K562 (cell line): ENCODE measurements at regions not wholly inside any gene's neighbourhood (a gene's known extent, or its start where the extent isn't known, plus 50 kb on each side); places are given as distances from the start of the nearest gene placed in this dataset.

ENCODE experiments used
- ATAC-seq: fragments of 200-7000 bp; cut with Tn5 transposase; 3 replicates; pipeline ENCODE4 v1.9.1; 2020; ENCODE audit warnings: moderate library complexity
- BruUV-seq: library from RNA; stranded (reverse); fragments of 400-500 nt; replicated peaks from 2 replicates; lab custom pipeline; 2021; lab: Mats Ljungman, UMichigan
- CTCF ChIA-PET: fragments of 300-600 bp; formaldehyde crosslinking; extraction: SDS; loops from one replicate; lab custom pipeline; 2021; ENCODE audit warnings: low intra/inter-chr PET ratio; lab: Yijun Ruan, JAX
- POLR2A ChIA-PET: fragments of 300-600, 350-650 bp; sonication (Branson Sonifier 250); formaldehyde crosslinking; extraction: SDS; loops from one replicate; lab custom pipeline; 2021; ENCODE audit warnings: antibody characterized with exemption, inconsistent platforms; lab: Yijun Ruan, JAX
- DNase-seq, 4 experiments: peaks; one replicate each; pipeline versions ENCODE4 v3.0.0 to v3.0.0-alpha.2; 2011 to 2018; ENCODE audit warnings: low spot score in 3 of 4, mixed read lengths in 3 of 4; ENCODE audit errors: extremely low read depth in 1 of 4
- FAIRE-seq: peaks from 2 replicates; lab custom pipeline; 2011; peaks lifted over from hg19 to GRCh38; lab: Jason Lieb, UNC
- H2AFZ ChIP-seq: 2 replicates; pipeline ENCODE4 v1.6.0; 2011; ENCODE audit warnings: low read depth, low read length, control low read depth, inconsistent platforms
- H3K27ac ChIP-seq: fragments of 200-600 bp; 3 replicates; pipeline ENCODE4 v1.8.0; 2011; ENCODE audit warnings: low read depth, mild to moderate bottlenecking, control low read depth, inconsistent platforms, low read length, moderate library complexity, mixed read lengths; ENCODE audit errors: extremely low read depth
- H3K27me3 ChIP-seq, 2 experiments: fragments of 300-600 bp in 1 of 2; 2 replicates in 1 of 2; 3 replicates in 1 of 2; pipeline versions ENCODE4 v1.6.0 to v1.8.0; 2011; ENCODE audit warnings: inconsistent platforms in 2 of 2, low read length in 2 of 2, mild to moderate bottlenecking in 1 of 2, mixed read lengths in 1 of 2, moderate library complexity in 1 of 2; ENCODE audit not compliant: control insufficient read depth in 2 of 2, insufficient read depth in 2 of 2
- H3K36me3 ChIP-seq: fragments of 300-600 bp; 3 replicates; pipeline ENCODE4 v1.8.0; 2011; ENCODE audit warnings: mild to moderate bottlenecking, low read length, inconsistent platforms; ENCODE audit not compliant: control insufficient read depth, insufficient read depth
- H3K4me1 ChIP-seq, 2 experiments: fragments of 200-600 bp in 1 of 2; replicated peaks in 1 of 2; 2 replicates in 1 of 2; 3 replicates in 1 of 2; pipeline versions ENCODE4 v1.5.1 to v1.8.0; 2011; ENCODE audit warnings: inconsistent platforms in 2 of 2, low read length in 2 of 2, mild to moderate bottlenecking in 1 of 2, mixed read lengths in 1 of 2, moderate library complexity in 1 of 2; ENCODE audit not compliant: control insufficient read depth in 2 of 2, insufficient read depth in 2 of 2
- H3K4me2 ChIP-seq: 2 replicates; pipeline ENCODE4 v1.6.1; 2011; ENCODE audit warnings: low read length, control low read depth, inconsistent platforms, mixed read lengths; ENCODE audit not compliant: insufficient read depth
- H3K4me3 ChIP-seq: fragments of 200-600 bp; sonication (generic), shearing (Covaris generic); 2 replicates; pipeline ENCODE4 v1.5.1; 2016; ENCODE audit warnings: control low read depth, inconsistent platforms
- H3K79me2 ChIP-seq: fragments of 200-600 bp; 3 replicates; pipeline ENCODE4 v1.8.0; 2011; ENCODE audit warnings: low read length, inconsistent platforms; ENCODE audit not compliant: control insufficient read depth, insufficient read depth
- H3K9ac ChIP-seq, 2 experiments: 2 replicates each; pipeline versions ENCODE4 v1.6.0 to v1.6.1; 2011; ENCODE audit warnings: low read depth in 2 of 2, low read length in 2 of 2, control low read depth in 1 of 2, inconsistent platforms in 1 of 2, mild to moderate bottlenecking in 1 of 2, mixed read lengths in 1 of 2; ENCODE audit not compliant: insufficient read depth in 1 of 2
- H3K9me1 ChIP-seq: one replicate; pipeline ENCODE4 v1.6.0; 2011; ENCODE audit warnings: inconsistent platforms, mild to moderate bottlenecking, low read length, moderate library complexity; ENCODE audit not compliant: control insufficient read depth, insufficient read depth
- H3K9me3 ChIP-seq: replicated peaks from 2 replicates; pipeline ENCODE4 v1.5.1; 2011; ENCODE audit warnings: low read depth, low read length, inconsistent platforms; ENCODE audit not compliant: control insufficient read depth, insufficient read depth
- H4K20me1 ChIP-seq: replicated peaks from 2 replicates; pipeline ENCODE4 v1.6.1; 2011; ENCODE audit warnings: low read length, inconsistent platforms, mixed read lengths; ENCODE audit not compliant: control insufficient read depth, insufficient read depth
- CCNT2 ChIP-seq: IDR thresholded peaks from 2 replicates; pipeline ENCODE4 v1.6.1; 2011; ENCODE audit warnings: borderline replicate concordance, low read depth, mild to moderate bottlenecking, moderate library complexity, mixed read lengths, low read length; ENCODE audit not compliant: insufficient read length; ENCODE audit errors: extremely low read depth
- CXXC5 ChIP-seq: fragments of 250-450 bp; sonication (Bioruptor Pico); IDR thresholded peaks from 2 replicates; pipeline ENCODE4 v1.8.0; 2022; ENCODE audit warnings: inconsistent platforms, mild to moderate bottlenecking, moderate library complexity
- FOXK1 ChIP-seq: sonication (generic); formaldehyde crosslinking; IDR thresholded peaks from 2 replicates; pipeline ENCODE4 v1.8.0; 2022; ENCODE audit warnings: missing genetic modification reagents, mild to moderate bottlenecking, borderline replicate concordance
- GABPA ChIP-seq: fragments of 200-800 bp; sonication (Bioruptor generic); conservative IDR thresholded peaks from 2 replicates; pipeline ENCODE4 v1.6.1; 2016; ENCODE audit warnings: low read depth, missing genetic modification characterization, missing compliant biosample characterization
- HMGN3 ChIP-seq: IDR thresholded peaks from 2 replicates; pipeline ENCODE4 v1.6.1; 2011; ENCODE audit warnings: borderline replicate concordance, low read depth, mild to moderate bottlenecking, mixed read lengths, low read length; ENCODE audit not compliant: insufficient read length; ENCODE audit errors: extremely low read depth
- NBN ChIP-seq: fragments of 450-650 bp; IDR thresholded peaks from 2 replicates; pipeline ENCODE4 v1.6.1; 2016; ENCODE audit warnings: low read depth, mild to moderate bottlenecking
- RBM34 ChIP-seq: fragments of 200-400 bp; formaldehyde crosslinking; IDR thresholded peaks from 2 replicates; pipeline ENCODE4 v1.6.1; 2018; ENCODE audit warnings: low read length, borderline replicate concordance; ENCODE audit not compliant: insufficient read depth
- TSC22D4 ChIP-seq: fragments of 450-650 bp; IDR thresholded peaks from 2 replicates; pipeline ENCODE4 v1.6.1; 2016; ENCODE audit warnings: missing genetic modification characterization, missing biosample characterization, control low read depth
- ZKSCAN8 ChIP-seq: fragments of 200-800 bp; sonication (Bioruptor generic); IDR thresholded peaks from 2 replicates; pipeline ENCODE4 v1.6.1; 2016; ENCODE audit warnings: missing genetic modification characterization, missing compliant biosample characterization
- WGBS: fragments of 100-300 bp; shearing (Covaris generic); methylation state at CpG from one replicate; pipeline ENCODE4 v1.1.6; 2016; ENCODE audit warnings: low coverage, mixed read lengths; ENCODE audit not compliant: insufficient coverage; ENCODE audit errors: missing lambda C conversion rate; 5-methylcytosine and 5-hydroxymethylcytosine counted together
- in situ Hi-C: fragments of 300-500 bp; cut with MboI; formaldehyde crosslinking; loops from 4 replicates; pipeline ENCODE4 v1.15.0; 2018; ENCODE audit warnings: inconsistent platforms, mixed read lengths
- intact Hi-C: fragments of 100-400 bp; cut with micrococcal nuclease; formaldehyde crosslinking; loops from 2 replicates; pipeline ENCODE4 v1.14.2; 2022
- TF ChIP-seq, protein P1 (sequence below): IDR thresholded peaks from 2 replicates; pipeline ENCODE4 v1.6.1; 2016; ENCODE audit warnings: missing genetic modification characterization, missing compliant biosample characterization
- TF ChIP-seq, protein P2 (sequence below), 2 experiments: fragments of 450-650 bp; conservative IDR thresholded peaks; 2 replicates each; pipeline ENCODE4 v1.6.1; 2017; ENCODE audit warnings: mild to moderate bottlenecking in 2 of 2, moderate library complexity in 2 of 2

DNA sequence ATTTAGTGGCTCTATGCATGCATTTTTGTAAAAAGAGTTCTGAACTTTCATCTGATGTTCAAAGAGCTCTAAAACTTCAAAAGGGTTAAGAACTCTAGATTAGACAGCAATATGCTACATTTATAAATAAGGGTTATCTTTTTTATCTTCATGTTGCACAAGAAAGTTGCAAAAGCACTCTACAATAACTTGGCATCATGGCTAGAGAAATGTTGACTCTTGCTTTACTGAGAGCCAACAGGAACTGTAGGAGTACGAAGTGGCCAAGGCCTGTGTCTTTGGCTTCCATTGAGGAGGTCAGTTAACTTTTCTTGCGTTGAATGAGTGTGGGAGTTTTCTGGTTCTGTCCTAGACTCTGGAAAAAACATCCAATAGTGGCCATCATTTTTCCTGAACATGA, 516.9 kb downstream of the TFAP2B start:
- Histone ChIP-seq H3K4me2 (no peak overlapping the region), H3K4me1 (no peaks in the 10 kb centered on the region), H3K27me3 (no peaks in the 10 kb centered on the region), H3K27ac (no peak overlapping the region), H3K9me3 (no peaks in the 10 kb centered on the region), H2AFZ (no peak overlapping the region), H3K9me1 (no peaks in the 10 kb centered on the region), H3K36me3 (no peaks in the 10 kb centered on the region), H4K20me1 (no peaks in the 10 kb centered on the region), H3K9ac (no peak overlapping the region), H3K4me3 (no peak overlapping the region), H3K79me2 (no peaks in the 10 kb centered on the region)
- DNase-seq = no peak
- CTCF ChIA-PET = no interaction called here
- 0% methylated on average over 2 of the region's 2 CpGs for WGBS
- intact Hi-C loops = no loop called here
- no peak for FAIRE-seq
- in situ Hi-C loops = no loop called here
- no peak for TF ChIP-seq RBM34
- TF ChIP-seq CCNT2 = no peak
- TF ChIP-seq, protein P1, sequence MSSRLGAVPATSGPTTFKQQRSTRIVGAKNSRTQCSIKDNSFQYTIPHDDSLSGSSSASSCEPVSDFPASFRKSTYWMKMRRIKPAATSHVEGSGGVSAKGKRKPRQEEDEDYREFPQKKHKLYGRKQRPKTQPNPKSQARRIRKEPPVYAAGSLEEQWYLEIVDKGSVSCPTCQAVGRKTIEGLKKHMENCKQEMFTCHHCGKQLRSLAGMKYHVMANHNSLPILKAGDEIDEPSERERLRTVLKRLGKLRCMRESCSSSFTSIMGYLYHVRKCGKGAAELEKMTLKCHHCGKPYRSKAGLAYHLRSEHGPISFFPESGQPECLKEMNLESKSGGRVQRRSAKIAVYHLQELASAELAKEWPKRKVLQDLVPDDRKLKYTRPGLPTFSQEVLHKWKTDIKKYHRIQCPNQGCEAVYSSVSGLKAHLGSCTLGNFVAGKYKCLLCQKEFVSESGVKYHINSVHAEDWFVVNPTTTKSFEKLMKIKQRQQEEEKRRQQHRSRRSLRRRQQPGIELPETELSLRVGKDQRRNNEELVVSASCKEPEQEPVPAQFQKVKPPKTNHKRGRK = no peak
- no TSS peak for BruUV-seq
- POLR2A ChIA-PET = no interaction called here
- ATAC-seq = no peak

DNA sequence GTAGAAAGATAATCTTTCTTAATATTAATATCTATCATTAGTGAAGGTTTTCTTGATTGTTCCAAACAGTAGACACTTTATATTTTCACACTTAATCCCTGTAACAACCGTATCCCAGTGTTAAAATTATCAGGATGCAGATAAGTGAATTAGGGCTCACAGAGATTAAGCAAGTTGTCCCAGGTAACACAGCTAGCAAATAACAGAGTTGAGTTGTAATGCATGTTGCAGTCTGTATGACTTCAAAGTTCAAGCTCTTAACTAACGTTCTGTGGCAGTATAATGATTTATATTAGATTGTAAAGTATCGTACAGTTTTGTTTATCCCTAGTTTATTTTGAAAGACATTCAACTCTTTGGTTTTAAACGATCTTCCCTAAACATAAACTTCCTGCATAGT, 517.5 kb downstream of the TFAP2B start:
- no peaks in the 10 kb centered on the region for H3K36me3 ChIP-seq
- H3K9me3 ChIP-seq = no peaks in the 10 kb centered on the region
- H3K79me2 ChIP-seq = no peaks in the 10 kb centered on the region
- BruUV-seq = no TSS peak
- 2% methylated on average over 4 of the region's 4 CpGs for WGBS
- H2AFZ ChIP-seq = no peak overlapping the region
- H3K4me1 ChIP-seq = no peaks in the 10 kb centered on the region
- intact Hi-C loops (no loop called here), in situ Hi-C loops (no loop called here)
- no peaks in the 10 kb centered on the region for H4K20me1 ChIP-seq
- no peak for DNase-seq
- CTCF ChIA-PET = no interaction called here
- ATAC-seq = no peak
- FAIRE-seq = no peak
- no peaks in the 10 kb centered on the region for H3K27me3 ChIP-seq
- no peak overlapping the region for H3K27ac ChIP-seq
- no peak overlapping the region for H3K9ac ChIP-seq
- no peaks in the 10 kb centered on the region for H3K9me1 ChIP-seq
- no peak overlapping the region for H3K4me3 ChIP-seq
- H3K4me2 ChIP-seq = no peak overlapping the region
- TF ChIP-seq HMGN3 (no peak), FOXK1 (CRISPR knock-in tag) (no peak), NBN (no peak), TSC22D4 (tag) (no peak), CXXC5 (CRISPR knock-in tag) (no peak), GABPA (tag) (no peak), ZKSCAN8 (no peak)
- TF ChIP-seq, protein P2, sequence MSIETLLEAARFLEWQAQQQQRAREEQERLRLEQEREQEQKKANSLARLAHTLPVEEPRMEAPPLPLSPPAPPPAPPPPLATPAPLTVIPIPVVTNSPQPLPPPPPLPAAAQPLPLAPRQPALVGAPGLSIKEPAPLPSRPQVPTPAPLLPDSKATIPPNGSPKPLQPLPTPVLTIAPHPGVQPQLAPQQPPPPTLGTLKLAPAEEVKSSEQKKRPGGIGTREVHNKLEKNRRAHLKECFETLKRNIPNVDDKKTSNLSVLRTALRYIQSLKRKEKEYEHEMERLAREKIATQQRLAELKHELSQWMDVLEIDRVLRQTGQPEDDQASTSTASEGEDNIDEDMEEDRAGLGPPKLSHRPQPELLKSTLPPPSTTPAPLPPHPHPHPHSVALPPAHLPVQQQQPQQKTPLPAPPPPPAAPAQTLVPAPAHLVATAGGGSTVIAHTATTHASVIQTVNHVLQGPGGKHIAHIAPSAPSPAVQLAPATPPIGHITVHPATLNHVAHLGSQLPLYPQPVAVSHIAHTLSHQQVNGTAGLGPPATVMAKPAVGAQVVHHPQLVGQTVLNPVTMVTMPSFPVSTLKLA (conservative IDR thresholded peaks at IDR 0.05) = no peak
- TF ChIP-seq, all 486 proteins: peak for 0
- POLR2A ChIA-PET = no interaction called here
